SU-DHL-6 (cell line): ENCODE measurements at regions not wholly inside any gene's neighbourhood (a gene's known extent, or its start where the extent isn't known, plus 50 kb on each side); places are given as distances from the start of the nearest gene placed in this dataset.

Experiments used
- H2AFZ ChIP-seq: fragments of 200-600 bp; sonication (generic); 2 replicates; pipeline ENCODE4 v1.6.1; 2014; ENCODE audit warnings: low read depth, mild to moderate bottlenecking, moderate library complexity, mixed read lengths, antibody characterized with exemption, low read length; ENCODE audit not compliant: severe bottlenecking
- H3F3A ChIP-seq: fragments of 200-600 bp; shearing (Covaris generic); 2 replicates; pipeline ENCODE4 v1.6.0; 2016; ENCODE audit warnings: antibody characterized with exemption, mild to moderate bottlenecking; ENCODE audit not compliant: insufficient read depth
- H3K27ac ChIP-seq: fragments of 200-600 bp; sonication (generic); 2 replicates; pipeline ENCODE4 v1.5.1; 2016; ENCODE audit warnings: low read depth, mild to moderate bottlenecking, low read length, moderate library complexity, mixed read lengths
- H3K27me3 ChIP-seq: fragments of 200-600 bp; sonication (generic), shearing (Covaris generic); 2 replicates; pipeline ENCODE4 v1.6.0; 2014; ENCODE audit warnings: mild to moderate bottlenecking, low read length
- H3K36me3 ChIP-seq: fragments of 200-600 bp; sonication (generic); 2 replicates; pipeline ENCODE4 v1.6.1; 2014; ENCODE audit warnings: mild to moderate bottlenecking, low read length, mixed read lengths
- H3K4me2 ChIP-seq: fragments of 300-600, 200-600 bp; shearing (Covaris generic), sonication (generic); 2 replicates; pipeline ENCODE4 v1.6.0; 2014; ENCODE audit warnings: low read length, low read depth, mild to moderate bottlenecking; ENCODE audit not compliant: poor library complexity, severe bottlenecking
- H3K4me3 ChIP-seq: fragments of 200-600 bp; sonication (generic); 2 replicates; pipeline ENCODE4 v1.5.1; 2014; ENCODE audit warnings: antibody characterized with exemption, low read length, mild to moderate bottlenecking, mixed read lengths; ENCODE audit not compliant: insufficient read depth, poor library complexity, severe bottlenecking
- H3K79me2 ChIP-seq: fragments of 200-600 bp; sonication (generic); 2 replicates; pipeline ENCODE4 v1.6.1; 2014; ENCODE audit warnings: mild to moderate bottlenecking, low read length, moderate library complexity; ENCODE audit not compliant: insufficient read depth
- H3K9ac ChIP-seq: fragments of 200-600 bp; sonication (generic); 2 replicates; pipeline ENCODE4 v1.7.0; 2014; ENCODE audit warnings: mild to moderate bottlenecking, low read length
- H3K9me2 ChIP-seq: fragments of 200-600 bp; sonication (generic); replicated peaks from 2 replicates; pipeline ENCODE4 v1.6.1; 2014; ENCODE audit warnings: low read length; ENCODE audit not compliant: insufficient read depth
- H3K9me3 ChIP-seq: fragments of 200-600 bp; sonication (generic); 2 replicates; pipeline ENCODE4 v1.6.1; 2014; ENCODE audit warnings: low read length, mixed read lengths; ENCODE audit not compliant: insufficient read depth
- H4K20me1 ChIP-seq: fragments of 200-600 bp; sonication (generic); 2 replicates; pipeline ENCODE4 v1.6.1; 2014; ENCODE audit warnings: low read depth, mild to moderate bottlenecking, antibody characterized with exemption, low read length, moderate library complexity, mixed read lengths
- EZH2phosphoT487 ChIP-seq: fragments of 200-600 bp; sonication (generic), shearing (Covaris generic); conservative IDR thresholded peaks from 2 replicates; pipeline ENCODE4 v1.6.1; 2018; ENCODE audit warnings: mild to moderate bottlenecking, antibody characterized with exemption, low read length, moderate library complexity, mixed read lengths
- TF ChIP-seq, protein P1 (sequence below): fragments of 200-600 bp; sonication (generic); IDR thresholded peaks from one replicate; pipeline ENCODE4 v1.5.1; 2017; ENCODE audit warnings: antibody characterized with exemption, mild to moderate bottlenecking, low read length, moderate library complexity; ENCODE audit not compliant: insufficient read depth, poor library complexity, severe bottlenecking

DNA sequence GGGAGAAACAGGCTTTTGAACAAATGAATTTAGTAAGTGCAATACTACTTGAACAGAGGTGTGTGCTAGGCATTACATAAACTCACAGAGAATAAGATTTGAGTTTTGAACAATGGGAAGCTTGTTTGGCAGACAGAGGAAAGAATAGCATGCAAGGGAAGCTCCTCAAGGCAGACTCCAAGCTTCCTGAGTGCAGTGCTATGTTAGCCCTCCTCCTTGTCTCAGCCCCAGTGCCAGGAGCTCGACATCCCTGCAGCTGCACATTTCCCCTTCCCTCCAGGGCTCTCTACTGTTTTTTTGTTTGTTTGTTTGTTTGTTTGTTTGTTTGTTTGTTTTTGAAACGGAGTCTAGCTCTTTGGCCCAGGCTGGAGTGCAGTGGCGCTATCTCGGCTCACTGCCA, 237.5 kb downstream of the IPMK start:
- Histone ChIP-seq H3K79me2 (no peaks in the 10 kb centered on the region), H3K4me3 (no peak overlapping the region), H3K9me3 (no peaks in the 10 kb centered on the region), H3K4me2 (no peak overlapping the region), H4K20me1 (no peaks in the 10 kb centered on the region), H3F3A (no peaks in the 10 kb centered on the region), H3K27me3 (no peaks in the 10 kb centered on the region), H3K9ac (no peak overlapping the region), H3K9me2 (no peaks in the 10 kb centered on the region), H2AFZ (no peak overlapping the region), H3K36me3 (no peaks in the 10 kb centered on the region), H3K27ac (no peak overlapping the region)
- TF ChIP-seq, protein P1, sequence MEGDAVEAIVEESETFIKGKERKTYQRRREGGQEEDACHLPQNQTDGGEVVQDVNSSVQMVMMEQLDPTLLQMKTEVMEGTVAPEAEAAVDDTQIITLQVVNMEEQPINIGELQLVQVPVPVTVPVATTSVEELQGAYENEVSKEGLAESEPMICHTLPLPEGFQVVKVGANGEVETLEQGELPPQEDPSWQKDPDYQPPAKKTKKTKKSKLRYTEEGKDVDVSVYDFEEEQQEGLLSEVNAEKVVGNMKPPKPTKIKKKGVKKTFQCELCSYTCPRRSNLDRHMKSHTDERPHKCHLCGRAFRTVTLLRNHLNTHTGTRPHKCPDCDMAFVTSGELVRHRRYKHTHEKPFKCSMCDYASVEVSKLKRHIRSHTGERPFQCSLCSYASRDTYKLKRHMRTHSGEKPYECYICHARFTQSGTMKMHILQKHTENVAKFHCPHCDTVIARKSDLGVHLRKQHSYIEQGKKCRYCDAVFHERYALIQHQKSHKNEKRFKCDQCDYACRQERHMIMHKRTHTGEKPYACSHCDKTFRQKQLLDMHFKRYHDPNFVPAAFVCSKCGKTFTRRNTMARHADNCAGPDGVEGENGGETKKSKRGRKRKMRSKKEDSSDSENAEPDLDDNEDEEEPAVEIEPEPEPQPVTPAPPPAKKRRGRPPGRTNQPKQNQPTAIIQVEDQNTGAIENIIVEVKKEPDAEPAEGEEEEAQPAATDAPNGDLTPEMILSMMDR: no peak
- no peak for TF ChIP-seq EZH2phosphoT487

DNA sequence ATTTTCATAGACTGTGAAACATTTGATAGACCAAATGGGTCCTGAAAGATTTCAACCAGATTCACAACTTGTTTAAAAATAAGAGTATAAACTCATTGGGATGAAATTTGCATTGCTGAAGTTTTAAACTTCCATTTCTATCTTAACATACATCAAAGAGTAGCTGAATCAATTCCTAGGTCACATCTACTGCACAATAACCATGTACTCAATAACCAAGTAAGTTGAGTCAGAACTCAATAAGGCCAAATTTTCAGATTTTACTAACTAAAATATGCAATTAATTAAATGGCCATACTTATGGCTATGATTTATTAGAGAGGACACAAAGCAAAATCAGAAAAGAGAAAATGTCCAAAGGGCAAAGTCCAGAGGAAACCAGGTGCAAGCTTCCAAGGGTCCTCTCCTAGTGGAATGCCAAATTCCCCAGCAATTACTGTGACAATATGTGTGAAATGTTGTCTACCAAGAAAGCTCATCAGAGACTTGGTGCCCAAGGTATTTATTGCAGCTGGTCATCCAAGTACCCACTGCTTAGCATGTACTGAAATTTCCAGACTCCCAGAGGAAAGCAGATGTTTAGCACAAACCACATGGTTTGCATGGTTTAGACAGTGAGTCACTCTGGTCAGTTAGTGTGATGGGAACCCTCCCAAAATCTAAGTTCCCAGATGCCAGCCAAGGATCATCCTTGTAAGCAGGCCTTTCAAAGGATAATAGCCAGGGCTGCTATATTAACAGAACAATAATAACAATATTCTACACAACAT, 238.9 kb downstream of the IPMK start:
- TF ChIP-seq, protein P1: no peak
- no peak for TF ChIP-seq EZH2phosphoT487
- no peak overlapping the region for H3K27ac ChIP-seq
- H3K9ac ChIP-seq: no peak overlapping the region
- H3F3A ChIP-seq: no peaks in the 10 kb centered on the region
- H3K4me2 ChIP-seq: no peak overlapping the region
- H3K36me3 ChIP-seq: no peaks in the 10 kb centered on the region
- H3K79me2 ChIP-seq: no peaks in the 10 kb centered on the region
- no peak overlapping the region for H2AFZ ChIP-seq
- no peaks in the 10 kb centered on the region; the same call in 1 of the 2 replicates for H3K27me3 ChIP-seq
- H3K4me3 ChIP-seq: no peak overlapping the region
- H3K9me3 ChIP-seq: no peaks in the 10 kb centered on the region
- H4K20me1 ChIP-seq: no peaks in the 10 kb centered on the region
- H3K9me2 ChIP-seq: no peaks in the 10 kb centered on the region

DNA sequence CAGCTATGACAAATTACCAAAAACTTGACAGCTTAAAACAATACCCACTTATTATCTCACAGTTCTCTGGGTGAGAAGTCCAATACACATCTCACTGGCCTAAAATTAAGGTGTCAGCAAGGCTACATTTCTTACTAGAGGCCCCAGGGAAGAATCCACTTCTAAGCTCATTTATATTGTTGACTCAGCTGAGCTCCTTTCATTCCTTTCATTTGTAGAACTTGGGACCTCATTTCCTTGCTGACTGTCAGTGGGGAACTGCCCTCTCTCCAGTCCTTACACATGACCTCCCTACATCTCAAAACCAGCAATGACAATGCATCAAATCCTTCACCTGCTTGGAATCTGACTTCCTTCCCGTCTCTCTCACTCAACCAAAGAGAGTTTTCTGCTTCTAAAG, 240.3 kb downstream of the IPMK start:
- Histone ChIP-seq H3K27ac (no peak overlapping the region), H3K9me3 (no peaks in the 10 kb centered on the region), H3K4me2 (no peak overlapping the region), H3K36me3 (no peaks in the 10 kb centered on the region), H3K4me3 (no peak overlapping the region), H3K27me3 (no peaks in the 10 kb centered on the region; the same call in 1 of the 2 replicates), H3K79me2 (no peaks in the 10 kb centered on the region), H3K9ac (no peak overlapping the region), H3F3A (no peaks in the 10 kb centered on the region), H4K20me1 (no peaks in the 10 kb centered on the region), H3K9me2 (no peaks in the 10 kb centered on the region), H2AFZ (no peak overlapping the region)
- TF ChIP-seq, protein P1: no peak
- no peak for TF ChIP-seq EZH2phosphoT487
